Peyer's patch (tissue), 4 donors: ENCODE measurements at regions not wholly inside any gene's neighbourhood (a gene's known extent, or its start where the extent isn't known, plus 50 kb on each side); places are given as distances from the start of the nearest gene placed in this dataset.

Experiments used
- DNase-seq, 3 donors: peaks; one replicate each; pipeline ENCODE4 v3.0.0-alpha.2; 2017 to 2019
- H3K27ac ChIP-seq, 4 donors: fragments of 200-600 bp; sonication (generic); one replicate each; pipeline ENCODE4 v1.5.1; 2016 to 2019
- H3K27me3 ChIP-seq, 2 donors: fragments of 200-600 bp; sonication (generic); one replicate each; pipeline ENCODE4 v1.5.1; 2019
- H3K36me3 ChIP-seq, 3 donors: fragments of 200-600 bp; sonication (generic); one replicate each; pipeline ENCODE4 v1.5.1; 2016 to 2019
- H3K4me1 ChIP-seq, 4 donors: fragments of 200-600 bp; sonication (generic); one replicate each; pipeline ENCODE4 v1.5.1; 2016 to 2019
- H3K4me3 ChIP-seq, 4 donors: fragments of 200-600 bp; sonication (generic); 1 replicate in 3 of 4; 2 replicates in 1 of 4; pipeline ENCODE4 v1.5.1; 2016 to 2019; ENCODE audit warnings: mild to moderate bottlenecking in 1 of 4
- H3K9me3 ChIP-seq, 4 donors: fragments of 200-600 bp; sonication (generic); one replicate each; pipeline ENCODE4 v1.5.1; 2016 to 2019; ENCODE audit warnings: mild to moderate bottlenecking in 1 of 4
- CTCF ChIP-seq, 6 experiments: fragments of 450-650 bp in 4 of 6; fragments of 200-600 bp in 2 of 6; sonication (generic) in 1 of 6; IDR thresholded peaks; one replicate each; pipeline ENCODE4 v1.5.1; 2017 to 2019; ENCODE audit warnings: antibody characterized with exemption in 6 of 6, mild to moderate bottlenecking in 3 of 6, moderate library complexity in 1 of 6
- POLR2A ChIP-seq, 2 donors: fragments of 450-650 bp; IDR thresholded peaks; one replicate each; pipeline ENCODE4 v1.5.1; 2017; ENCODE audit warnings: antibody characterized with exemption in 2 of 2, mild to moderate bottlenecking in 2 of 2, moderate library complexity in 2 of 2

GRCh38 chr1:8257621-8258020 is 60.3 kb upstream of the SLC45A1 start:
- Histone ChIP-seq H3K4me1 (peaks cover 0 to 24% (median 3%) of the 10 kb centered on the region in 4 donors), H3K9me3 (no peaks in the 10 kb centered on the region), H3K36me3 (no peaks in the 10 kb centered on the region), H3K27ac (peak overlapping the region in 1 of 4 donors; percentile 93), H3K4me3 (no peak overlapping the region), H3K27me3 (no peaks in the 10 kb centered on the region)
- no peak for DNase-seq
- TF ChIP-seq CTCF (IDR thresholded peaks at IDR 0.05) (no peak), POLR2A (IDR thresholded peaks at IDR 0.05) (no peak)

DNA sequence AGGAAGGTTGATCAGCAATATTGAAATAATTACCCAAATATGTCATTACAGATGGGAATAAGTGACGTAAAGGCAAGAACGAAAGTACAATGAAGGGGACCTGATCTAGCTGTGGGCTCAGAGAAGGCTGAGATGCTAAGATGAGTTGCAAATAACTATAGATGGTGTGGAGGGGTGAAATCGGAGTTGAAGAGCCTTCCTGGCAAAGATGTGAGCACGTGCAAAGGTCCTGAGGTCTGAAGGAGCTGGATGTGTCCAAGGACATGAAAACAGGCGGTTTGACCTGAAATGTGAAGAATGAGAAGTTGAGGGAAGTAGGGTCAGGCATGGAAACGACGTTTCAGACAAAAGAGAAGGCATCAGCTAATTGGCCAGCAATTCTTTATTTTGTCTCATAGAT is 61.6 kb upstream of the SLC45A1 start:
- TF ChIP-seq POLR2A (IDR thresholded peaks at IDR 0.05) (no peak), CTCF (IDR thresholded peaks at IDR 0.05) (no peak)
- no peak overlapping the region for H3K27ac ChIP-seq
- DNase-seq, result no peak
- no peak overlapping the region for H3K4me3 ChIP-seq
- H3K4me1 ChIP-seq, result peaks cover 0 to 24% (median 3%) of the 10 kb centered on the region in 4 donors
- no peaks in the 10 kb centered on the region for H3K36me3 ChIP-seq
- no peaks in the 10 kb centered on the region for H3K9me3 ChIP-seq
- no peaks in the 10 kb centered on the region for H3K27me3 ChIP-seq

GRCh38 chr1:8255712-8256111 is 62.2 kb upstream of the SLC45A1 start:
- Histone ChIP-seq H3K27me3 (no peaks in the 10 kb centered on the region), H3K36me3 (no peaks in the 10 kb centered on the region), H3K9me3 (no peaks in the 10 kb centered on the region), H3K4me3 (no peak overlapping the region), H3K27ac (no peak overlapping the region), H3K4me1 (peaks cover 0 to 24% (median 3%) of the 10 kb centered on the region in 4 donors)
- DNase-seq, result no peak
- TF ChIP-seq CTCF (IDR thresholded peaks at IDR 0.05) (no peak), POLR2A (IDR thresholded peaks at IDR 0.05) (no peak)

DNA sequence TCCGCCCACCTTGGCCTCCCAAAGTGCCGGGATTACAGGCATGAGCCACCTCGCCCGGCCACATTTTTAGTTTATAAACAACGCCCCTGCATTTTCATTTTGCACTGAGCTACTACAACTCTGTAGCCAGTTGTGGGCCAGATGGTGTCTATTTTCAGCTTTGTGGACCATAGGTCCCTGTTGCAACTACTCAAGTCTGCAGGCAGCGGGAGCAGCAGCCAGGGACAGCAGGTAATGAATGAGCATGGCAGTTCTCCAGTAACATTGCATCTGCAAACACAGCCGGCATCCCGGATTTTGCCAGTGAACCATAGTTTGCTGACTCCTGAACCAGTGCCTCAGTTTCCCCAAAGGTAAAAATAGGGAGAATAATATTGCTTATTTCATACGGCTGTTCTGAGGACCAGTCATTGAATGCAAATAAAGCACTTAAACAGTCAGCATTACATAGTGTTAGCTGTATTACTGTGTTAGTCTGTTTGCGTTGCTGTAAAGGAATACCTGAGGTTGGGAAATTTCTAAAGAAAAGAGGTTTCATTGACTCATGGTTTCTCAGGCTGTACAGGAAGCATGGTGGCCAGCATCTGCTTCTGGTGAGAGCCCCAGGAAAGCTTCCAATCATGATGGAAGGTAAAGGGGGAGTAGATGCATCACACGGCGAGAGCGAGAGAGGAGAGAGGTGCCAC is 65.5 kb upstream of the SLC45A1 start:
- DNase-seq, result no peak
- Histone ChIP-seq H3K36me3 (no peaks in the 10 kb centered on the region), H3K4me3 (no peak overlapping the region), H3K27ac (no peak overlapping the region), H3K4me1 (peaks cover 0 to 5% (median 0%) of the 10 kb centered on the region in 4 donors), H3K27me3 (no peaks in the 10 kb centered on the region), H3K9me3 (no peaks in the 10 kb centered on the region)
- TF ChIP-seq POLR2A (IDR thresholded peaks at IDR 0.05), result no peak
- no peak for TF ChIP-seq CTCF (IDR thresholded peaks at IDR 0.05)

DNA sequence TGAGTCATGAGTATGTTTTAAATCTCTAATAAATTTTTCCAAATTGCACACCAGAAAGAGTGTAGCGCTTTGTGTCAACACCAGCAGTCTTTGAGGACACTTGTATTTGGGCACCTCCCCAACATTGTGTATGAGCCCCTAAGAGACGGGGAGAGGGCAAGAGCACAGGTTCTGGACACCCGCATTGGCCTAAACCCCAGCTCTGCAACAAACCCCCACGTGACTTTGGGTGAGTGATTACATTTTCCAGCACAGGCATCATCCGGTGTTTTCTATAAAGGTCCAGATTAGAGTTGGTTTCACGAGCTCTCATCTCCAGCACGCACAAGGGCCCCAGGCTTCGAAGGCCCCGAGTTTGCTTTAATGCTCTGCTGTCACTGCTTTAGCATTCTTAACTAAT is 66.3 kb upstream of the SLC45A1 start:
- Histone ChIP-seq H3K4me3 (no peak overlapping the region), H3K4me1 (peaks cover 0 to 5% (median 0%) of the 10 kb centered on the region in 4 donors), H3K27me3 (no peaks in the 10 kb centered on the region), H3K36me3 (no peaks in the 10 kb centered on the region), H3K27ac (no peak overlapping the region), H3K9me3 (no peaks in the 10 kb centered on the region)
- TF ChIP-seq POLR2A (IDR thresholded peaks at IDR 0.05), result no peak
- no peak for TF ChIP-seq CTCF (IDR thresholded peaks at IDR 0.05)
- no peak for DNase-seq
